ENCODE measurements at regions not wholly inside any gene's neighbourhood (a gene's known extent, or its start where the extent isn't known, plus 50 kb on each side); places are given as distances from the start of the nearest gene placed in this dataset.

DNA sequence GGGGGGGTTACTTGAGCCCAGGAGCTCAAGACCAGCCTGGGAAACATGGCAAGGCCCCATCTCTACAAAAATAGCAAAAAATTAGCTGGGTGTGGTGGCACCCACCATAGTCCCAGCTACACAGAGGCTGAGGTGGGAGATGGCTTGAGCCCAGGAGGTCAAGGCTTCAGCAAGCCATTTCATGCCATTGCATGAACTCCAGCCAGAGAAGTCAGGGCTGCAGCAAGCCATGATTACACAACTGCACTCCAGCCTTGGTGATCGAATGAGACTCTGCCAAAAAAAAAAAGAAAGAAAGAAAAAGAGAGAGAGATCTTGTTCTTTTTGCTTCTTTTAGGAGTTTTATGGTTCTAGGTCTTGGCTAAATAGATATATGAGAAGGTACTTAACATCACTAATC, 200.2 kb upstream of the PHYHIPL start:
- H3K9me2 ChIP-seq = no peaks in the 10 kb centered on the region
- H3K36me3 ChIP-seq (replicated peaks in 1 of 2; ENCODE audit: control insufficient read depth in 1 of 2, insufficient read depth in 2 of 2, low read length in 1 of 2) = no peaks in the 10 kb centered on the region
- no peaks in the 10 kb centered on the region for H4K20me1 ChIP-seq (ENCODE audit: insufficient read depth)
- DNase-seq = no peak
- TF ChIP-seq GABPA (IDR thresholded peaks at IDR 0.05; ENCODE audit: low read depth) (no peak), MXI1 (IDR thresholded peaks at IDR 0.05; ENCODE audit: low read depth, low read length) (no peak), NFIC (IDR thresholded peaks at IDR 0.05; ENCODE audit: borderline replicate concordance) (no peak), RXRA (IDR thresholded peaks at IDR 0.05; ENCODE audit: borderline replicate concordance, low read depth) (no peak), MEF2A (IDR thresholded peaks at IDR 0.05; ENCODE audit: borderline replicate concordance, low read depth) (no peak), CHD2 (IDR thresholded peaks at IDR 0.05; ENCODE audit: low read length, partially characterized antibody) (no peak), POLR2AphosphoS5 (IDR thresholded peaks at IDR 0.05; ENCODE audit: low read depth, low read length) (no peak), RFX5 (IDR thresholded peaks at IDR 0.05; ENCODE audit: low read length) (no peak)
- TF ChIP-seq, protein P1, sequence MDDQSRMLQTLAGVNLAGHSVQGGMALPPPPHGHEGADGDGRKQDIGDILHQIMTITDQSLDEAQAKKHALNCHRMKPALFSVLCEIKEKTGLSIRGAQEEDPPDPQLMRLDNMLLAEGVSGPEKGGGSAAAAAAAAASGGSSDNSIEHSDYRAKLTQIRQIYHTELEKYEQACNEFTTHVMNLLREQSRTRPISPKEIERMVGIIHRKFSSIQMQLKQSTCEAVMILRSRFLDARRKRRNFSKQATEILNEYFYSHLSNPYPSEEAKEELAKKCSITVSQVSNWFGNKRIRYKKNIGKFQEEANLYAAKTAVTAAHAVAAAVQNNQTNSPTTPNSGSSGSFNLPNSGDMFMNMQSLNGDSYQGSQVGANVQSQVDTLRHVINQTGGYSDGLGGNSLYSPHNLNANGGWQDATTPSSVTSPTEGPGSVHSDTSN (IDR thresholded peaks at IDR 0.05) = no peak
- TF ChIP-seq, protein P2, sequence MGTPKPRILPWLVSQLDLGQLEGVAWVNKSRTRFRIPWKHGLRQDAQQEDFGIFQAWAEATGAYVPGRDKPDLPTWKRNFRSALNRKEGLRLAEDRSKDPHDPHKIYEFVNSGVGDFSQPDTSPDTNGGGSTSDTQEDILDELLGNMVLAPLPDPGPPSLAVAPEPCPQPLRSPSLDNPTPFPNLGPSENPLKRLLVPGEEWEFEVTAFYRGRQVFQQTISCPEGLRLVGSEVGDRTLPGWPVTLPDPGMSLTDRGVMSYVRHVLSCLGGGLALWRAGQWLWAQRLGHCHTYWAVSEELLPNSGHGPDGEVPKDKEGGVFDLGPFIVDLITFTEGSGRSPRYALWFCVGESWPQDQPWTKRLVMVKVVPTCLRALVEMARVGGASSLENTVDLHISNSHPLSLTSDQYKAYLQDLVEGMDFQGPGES (IDR thresholded peaks at IDR 0.05; ENCODE audit: low read depth, low read length) = no peak
- TF ChIP-seq, protein P3, sequence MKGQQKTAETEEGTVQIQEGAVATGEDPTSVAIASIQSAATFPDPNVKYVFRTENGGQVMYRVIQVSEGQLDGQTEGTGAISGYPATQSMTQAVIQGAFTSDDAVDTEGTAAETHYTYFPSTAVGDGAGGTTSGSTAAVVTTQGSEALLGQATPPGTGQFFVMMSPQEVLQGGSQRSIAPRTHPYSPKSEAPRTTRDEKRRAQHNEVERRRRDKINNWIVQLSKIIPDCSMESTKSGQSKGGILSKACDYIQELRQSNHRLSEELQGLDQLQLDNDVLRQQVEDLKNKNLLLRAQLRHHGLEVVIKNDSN (IDR thresholded peaks at IDR 0.05; ENCODE audit: borderline replicate concordance, low read depth) = no peak
- TF ChIP-seq, protein P4, sequence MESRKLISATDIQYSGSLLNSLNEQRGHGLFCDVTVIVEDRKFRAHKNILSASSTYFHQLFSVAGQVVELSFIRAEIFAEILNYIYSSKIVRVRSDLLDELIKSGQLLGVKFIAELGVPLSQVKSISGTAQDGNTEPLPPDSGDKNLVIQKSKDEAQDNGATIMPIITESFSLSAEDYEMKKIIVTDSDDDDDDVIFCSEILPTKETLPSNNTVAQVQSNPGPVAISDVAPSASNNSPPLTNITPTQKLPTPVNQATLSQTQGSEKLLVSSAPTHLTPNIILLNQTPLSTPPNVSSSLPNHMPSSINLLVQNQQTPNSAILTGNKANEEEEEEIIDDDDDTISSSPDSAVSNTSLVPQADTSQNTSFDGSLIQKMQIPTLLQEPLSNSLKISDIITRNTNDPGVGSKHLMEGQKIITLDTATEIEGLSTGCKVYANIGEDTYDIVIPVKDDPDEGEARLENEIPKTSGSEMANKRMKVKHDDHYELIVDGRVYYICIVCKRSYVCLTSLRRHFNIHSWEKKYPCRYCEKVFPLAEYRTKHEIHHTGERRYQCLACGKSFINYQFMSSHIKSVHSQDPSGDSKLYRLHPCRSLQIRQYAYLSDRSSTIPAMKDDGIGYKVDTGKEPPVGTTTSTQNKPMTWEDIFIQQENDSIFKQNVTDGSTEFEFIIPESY (IDR thresholded peaks at IDR 0.05; ENCODE audit: borderline replicate concordance, low read depth) = no peak
- H2AFZ ChIP-seq (ENCODE audit: low read depth) = no peak overlapping the region
- no peak overlapping the region for H3K27ac ChIP-seq (ENCODE audit: low read depth in 2 of 2, low read length in 1 of 2)
- no peak overlapping the region for H3K4me3 ChIP-seq (ENCODE audit: low read depth in 2 of 2, low read length in 1 of 2)
- CTCF ChIA-PET = no interaction called here
- no peaks in the 10 kb centered on the region for H3K27me3 ChIP-seq (ENCODE audit: insufficient read depth)
- no peak overlapping the region for H3K4me2 ChIP-seq
- H3K9me3 ChIP-seq = no peaks in the 10 kb centered on the region
- WGBS (ENCODE audit: low lambda C conversion rate) = 95% methylated on average over 1 of the region's 1 CpG
- no peaks in the 10 kb centered on the region for H3K79me2 ChIP-seq (ENCODE audit: insufficient read depth)
- POLR2A ChIA-PET = no interaction called here
- peaks cover 0 to 27% of the 10 kb centered on the region in 2 experiments; a peak in 2 of 4 replicates for H3K4me1 ChIP-seq (ENCODE audit: control insufficient read depth in 1 of 2, insufficient read depth in 2 of 2, low read depth in 1 of 2, low read length in 1 of 2)
- no peaks in the 10 kb centered on the region for H3F3A ChIP-seq (replicated peaks; ENCODE audit: insufficient read depth)
- no peak overlapping the region for H3K9ac ChIP-seq

DNA sequence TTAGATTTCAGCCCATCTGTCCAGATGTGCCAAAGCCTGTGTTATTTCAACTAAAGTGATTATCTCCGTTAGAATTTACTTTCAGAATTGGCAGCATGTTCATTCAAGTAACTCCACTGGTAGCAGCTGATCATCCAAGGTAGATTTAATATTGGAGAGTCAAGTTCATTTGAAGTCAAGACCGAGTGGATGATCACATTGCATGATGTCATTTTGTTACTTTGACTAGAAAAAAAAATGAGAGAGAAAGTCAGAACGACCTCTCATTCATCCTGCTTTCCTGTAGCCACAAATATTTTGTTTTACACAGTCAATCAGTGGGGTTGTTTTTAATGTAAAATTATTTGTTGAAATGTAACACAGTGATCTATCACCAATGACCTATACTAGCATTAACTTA, 196.7 kb upstream of the PHYHIPL start:
- POLR2A ChIA-PET = interaction anchor here (1.4 kb wide), 1 partner anchor 12 kb away, joined by 3 read pairs; no protein-coding TSS in a partner anchor
- H3K36me3 ChIP-seq (replicated peaks in 1 of 2; ENCODE audit: control insufficient read depth in 1 of 2, insufficient read depth in 2 of 2, low read length in 1 of 2) = no peaks in the 10 kb centered on the region
- no peaks in the 10 kb centered on the region for H4K20me1 ChIP-seq (ENCODE audit: insufficient read depth)
- H3K79me2 ChIP-seq (ENCODE audit: insufficient read depth) = no peaks in the 10 kb centered on the region
- peaks cover 0 to 20% of the 10 kb centered on the region in 2 experiments; a peak in 2 of 4 replicates for H3K4me1 ChIP-seq (ENCODE audit: control insufficient read depth in 1 of 2, insufficient read depth in 2 of 2, low read depth in 1 of 2, low read length in 1 of 2)
- no peak overlapping the region for H3K9ac ChIP-seq
- H3K9me2 ChIP-seq = no peaks in the 10 kb centered on the region
- no peak for DNase-seq
- H3K27me3 ChIP-seq (ENCODE audit: insufficient read depth) = no peaks in the 10 kb centered on the region
- no peak overlapping the region for H3K4me2 ChIP-seq
- CTCF ChIA-PET = interaction anchor here (0.6 to 1.4 kb wide), 6 partner anchors 11 to 646 kb away, joined by 3 to 5 read pairs (median 3); no protein-coding TSS in a partner anchor
- H3F3A ChIP-seq (replicated peaks; ENCODE audit: insufficient read depth) = no peaks in the 10 kb centered on the region
- H3K4me3 ChIP-seq (ENCODE audit: low read depth in 2 of 2, low read length in 1 of 2) = no peak overlapping the region
- WGBS (ENCODE audit: low lambda C conversion rate) = 40% methylated on average over 3 of the region's 3 CpGs
- H3K9me3 ChIP-seq = no peaks in the 10 kb centered on the region
- no peak overlapping the region for H2AFZ ChIP-seq (ENCODE audit: low read depth)
- peak overlapping the region in 1 of 2 experiments; percentile 78; a peak in 2 of 4 replicates for H3K27ac ChIP-seq (ENCODE audit: low read depth in 2 of 2, low read length in 1 of 2)
- TF ChIP-seq EP300 (IDR thresholded peaks at IDR 0.05; ENCODE audit: borderline replicate concordance in 1 of 2, low read depth in 1 of 2, low read length in 1 of 2) = no peak
- TF ChIP-seq SIN3A (IDR thresholded peaks at IDR 0.05; ENCODE audit: borderline replicate concordance, low read depth, low read length) = no peak
- no peak for TF ChIP-seq TAF1 (IDR thresholded peaks at IDR 0.05; ENCODE audit: borderline replicate concordance, low read depth, low read length)
- TF ChIP-seq RCOR1 (IDR thresholded peaks at IDR 0.05; ENCODE audit: low read length) = no peak
- TF ChIP-seq TCF12 (IDR thresholded peaks at IDR 0.05) = no peak
- no peak for TF ChIP-seq GATA2 (CRISPR knock-in tag; IDR thresholded peaks at IDR 0.05)
- no peak for TF ChIP-seq CHD2 (IDR thresholded peaks at IDR 0.05; ENCODE audit: low read length, partially characterized antibody)
- TF ChIP-seq, protein P5, sequence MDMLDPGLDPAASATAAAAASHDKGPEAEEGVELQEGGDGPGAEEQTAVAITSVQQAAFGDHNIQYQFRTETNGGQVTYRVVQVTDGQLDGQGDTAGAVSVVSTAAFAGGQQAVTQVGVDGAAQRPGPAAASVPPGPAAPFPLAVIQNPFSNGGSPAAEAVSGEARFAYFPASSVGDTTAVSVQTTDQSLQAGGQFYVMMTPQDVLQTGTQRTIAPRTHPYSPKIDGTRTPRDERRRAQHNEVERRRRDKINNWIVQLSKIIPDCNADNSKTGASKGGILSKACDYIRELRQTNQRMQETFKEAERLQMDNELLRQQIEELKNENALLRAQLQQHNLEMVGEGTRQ (IDR thresholded peaks at IDR 0.05; ENCODE audit: borderline replicate concordance, low read depth, low read length) = no peak
- TF ChIP-seq JUND (IDR thresholded peaks at IDR 0.05) = no peak
- no peak for TF ChIP-seq MEF2A (IDR thresholded peaks at IDR 0.05; ENCODE audit: borderline replicate concordance, low read depth)
- TF ChIP-seq, protein P4 (IDR thresholded peaks at IDR 0.05; ENCODE audit: borderline replicate concordance, low read depth) = no peak
- no peak for TF ChIP-seq RFX5 (IDR thresholded peaks at IDR 0.05; ENCODE audit: low read length)
